AG09309 (cell line): ENCODE measurements at regions not wholly inside any gene's neighbourhood (a gene's known extent, or its start where the extent isn't known, plus 50 kb on each side); places are given as distances from the start of the nearest gene placed in this dataset.
"Not testable (repeated sequence)": the region's sequence is repeated elsewhere in the genome, so short reads cannot be mapped to it uniquely, and the experiment has no call there.

Experiments used
- DNase-seq: peaks from one replicate; pipeline ENCODE4 v3.0.0-alpha.2; 2010; ENCODE audit warnings: low read depth
- H3K4me3 ChIP-seq: 2 replicates; pipeline ENCODE4 v1.5.1; 2011; ENCODE audit warnings: mild to moderate bottlenecking, low read depth, low read length, moderate library complexity; ENCODE audit not compliant: control insufficient read depth
- CTCF ChIP-seq: IDR thresholded peaks from 2 replicates; pipeline ENCODE4 v1.5.1; 2011; ENCODE audit warnings: mild to moderate bottlenecking, low read depth, low read length, inconsistent platforms; ENCODE audit not compliant: insufficient read depth, control insufficient read depth; ENCODE audit errors: missing control alignments

DNA sequence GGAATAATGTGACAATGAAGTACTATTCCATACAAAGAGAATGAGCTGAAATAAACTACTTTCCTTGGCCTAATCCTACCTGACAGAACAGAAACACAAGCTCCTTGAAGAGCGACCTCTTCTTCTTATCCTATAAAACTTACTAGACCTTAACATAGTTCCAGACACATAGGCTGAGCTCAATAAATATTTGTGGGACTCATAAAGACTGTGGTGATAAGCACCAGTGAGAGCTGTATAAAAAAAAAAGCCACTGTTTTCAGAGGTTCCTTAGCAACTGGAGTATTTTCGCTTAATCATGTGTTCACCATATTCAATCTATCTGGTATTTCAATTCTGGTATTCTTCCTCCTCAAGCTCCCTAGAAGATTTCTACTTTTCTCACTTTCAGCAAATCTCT lies 1129.6 kb downstream of the STPG2 start:
- TF ChIP-seq CTCF, result no peak
- DNase-seq, result no peak
- H3K4me3 ChIP-seq, result no peak overlapping the region

DNA sequence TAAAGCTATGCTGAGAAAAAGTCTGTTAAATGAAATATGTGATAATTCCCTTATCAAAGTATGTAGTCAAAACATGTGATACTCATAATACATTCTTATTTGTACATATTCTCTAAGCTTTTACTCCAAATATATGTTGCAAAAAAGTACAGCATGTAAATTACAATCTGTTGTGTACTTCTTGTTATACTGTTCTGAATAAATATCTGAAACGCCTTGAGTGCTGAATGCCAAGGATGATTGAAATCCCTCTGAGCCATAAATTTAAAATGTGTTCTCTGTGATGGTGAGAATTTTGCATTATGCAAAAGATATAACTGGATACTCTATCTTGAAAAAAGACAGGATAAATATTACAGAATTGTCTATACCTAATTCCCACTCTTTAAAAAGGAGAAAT lies 1128.0 kb downstream of the STPG2 start:
- TF ChIP-seq CTCF, result no peak
- no peak for DNase-seq
- no peak overlapping the region for H3K4me3 ChIP-seq

DNA sequence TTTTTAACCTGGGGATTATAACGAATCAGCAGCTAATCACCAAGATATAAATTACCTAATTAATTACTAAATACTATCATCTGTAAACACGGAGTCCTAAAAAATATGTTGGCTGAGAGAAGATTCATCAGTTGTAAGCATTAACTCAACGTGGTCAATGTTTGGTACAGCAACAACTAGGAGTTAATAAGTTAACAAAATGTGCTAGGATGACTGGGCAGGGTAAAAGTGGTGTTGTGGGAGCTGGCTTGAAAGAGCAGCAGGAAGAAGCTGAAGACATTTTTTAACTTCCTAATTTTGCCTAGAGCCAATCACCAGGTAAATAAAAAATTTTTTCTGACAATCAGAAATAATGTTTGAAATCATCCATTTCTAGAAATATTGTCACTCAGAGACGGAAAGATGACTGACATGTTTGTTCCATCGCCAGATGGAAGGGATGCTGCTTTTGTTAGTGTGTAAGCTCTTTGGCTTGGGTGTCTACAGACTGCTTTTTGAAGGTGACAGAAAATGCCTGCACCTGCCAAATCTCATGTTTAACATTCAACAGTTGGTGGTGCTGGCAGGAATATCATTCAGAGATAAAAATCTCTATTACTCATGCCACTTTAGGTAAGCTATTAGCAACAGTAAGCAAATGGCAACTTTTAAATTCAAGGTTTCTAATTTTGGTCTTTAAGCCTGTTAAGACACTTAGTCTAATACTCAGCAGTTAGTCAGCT lies 1126.9 kb downstream of the STPG2 start:
- H3K4me3 ChIP-seq, result no peak overlapping the region
- TF ChIP-seq CTCF, result no peak
- DNase-seq, result no peak

DNA sequence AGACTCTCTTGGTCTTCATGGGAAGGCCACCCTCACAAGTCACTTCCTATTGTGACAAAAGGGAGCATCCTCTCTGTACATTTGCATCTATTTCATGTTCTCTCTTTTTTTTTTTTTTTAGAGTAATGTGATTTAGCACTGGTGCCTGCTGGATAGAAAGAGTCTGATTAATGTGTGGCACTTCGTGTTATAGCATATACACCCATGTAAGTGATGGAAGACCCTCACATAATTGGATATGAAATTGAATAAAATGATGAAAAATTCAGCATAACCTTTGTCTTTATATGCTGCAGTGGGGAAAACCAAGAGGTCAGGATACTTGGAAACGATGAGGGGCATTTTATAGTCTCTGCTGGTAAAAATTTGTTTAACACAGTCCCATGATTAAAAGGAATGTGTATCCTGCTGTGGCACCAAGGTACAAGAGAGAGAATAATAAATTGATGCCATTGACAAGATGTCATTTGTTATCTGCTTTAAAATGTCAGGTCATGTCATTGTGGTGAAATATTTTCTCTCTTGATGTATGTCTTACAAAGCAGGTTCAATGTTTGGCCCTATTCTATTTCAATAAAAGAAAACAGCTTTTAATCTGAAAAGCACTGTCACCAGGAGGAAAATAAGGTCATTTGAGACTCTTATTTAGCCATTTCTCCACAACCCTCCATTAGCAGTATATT lies 1115.4 kb downstream of the STPG2 start:
- DNase-seq, result no peak
- H3K4me3 ChIP-seq, result no peak overlapping the region
- no peak for TF ChIP-seq CTCF

DNA sequence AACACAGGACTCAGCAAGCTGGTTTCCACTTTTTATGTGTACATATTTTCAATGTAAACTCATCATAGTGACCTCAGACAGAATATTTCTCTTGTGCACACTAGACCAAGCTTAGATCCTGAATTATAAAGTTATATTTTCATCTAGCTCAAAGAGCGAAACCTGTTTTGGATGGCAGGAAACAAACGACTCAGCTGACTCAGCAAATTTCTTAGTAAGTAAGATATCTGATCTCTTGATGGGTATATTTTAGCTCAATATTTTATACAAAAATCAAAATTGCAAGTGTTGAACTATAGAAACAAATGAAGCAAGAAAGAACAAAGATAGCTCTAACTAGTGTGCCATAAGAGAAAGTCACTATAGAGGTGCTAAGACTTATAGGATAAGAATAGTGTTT lies 1114.5 kb downstream of the STPG2 start:
- no peak for TF ChIP-seq CTCF
- DNase-seq, result no peak
- H3K4me3 ChIP-seq, result no peak overlapping the region

DNA sequence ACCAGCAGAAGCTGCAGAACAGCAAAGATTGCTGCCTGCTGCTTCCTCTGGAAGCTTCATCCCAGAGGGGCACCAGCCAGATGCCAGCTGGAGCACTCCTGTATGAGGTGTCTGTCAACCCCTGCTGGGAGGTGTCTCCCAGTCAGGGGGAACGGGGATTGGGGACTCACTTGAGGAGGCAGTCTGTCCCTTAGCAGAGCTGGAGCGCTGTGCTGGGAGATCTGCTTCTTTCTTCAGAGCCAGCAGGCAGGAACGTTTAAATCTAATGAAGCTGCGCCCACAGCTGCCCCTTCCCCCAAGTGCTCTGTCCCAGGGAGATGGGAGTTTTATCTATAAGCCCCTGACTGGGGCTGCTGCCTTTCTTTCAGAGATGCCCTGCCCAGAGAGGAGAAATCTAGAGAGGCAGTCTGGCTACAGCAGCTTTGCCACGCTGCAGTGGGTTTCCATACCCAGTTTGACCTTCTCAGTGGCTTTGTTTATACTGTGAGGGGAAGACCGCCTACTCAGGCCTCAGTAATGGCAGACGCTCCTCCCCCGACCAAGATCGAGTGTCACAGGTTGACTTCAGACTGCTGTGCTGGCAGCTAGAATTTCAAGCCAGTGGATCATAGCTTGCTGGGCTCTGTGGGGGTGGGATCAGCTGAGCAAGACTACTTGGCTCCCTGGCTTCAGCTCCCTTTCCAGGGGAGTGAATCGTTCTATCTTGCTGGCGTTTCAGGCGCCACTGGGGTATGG lies 1105.7 kb downstream of the STPG2 start:
- DNase-seq, H3K4me3 ChIP-seq: not testable (repeated sequence)

- no peak overlapping the region for H3K4me3 ChIP-seq
- DNase-seq, result no peak
- TF ChIP-seq CTCF, result no peak
Measured at GRCh38 chr4:97038146-97038516, 1105.1 kb downstream of the STPG2 start.
